AG08396 (cell line): ENCODE measurements at regions not wholly inside any gene's neighbourhood (a gene's known extent, or its start where the extent isn't known, plus 50 kb on each side); places are given as distances from the start of the nearest gene placed in this dataset.

Experiments
- DNase-seq: peaks from one replicate; pipeline ENCODE4 v3.0.0; 2012; ENCODE audit warnings: low spot score, mixed read lengths

DNA sequence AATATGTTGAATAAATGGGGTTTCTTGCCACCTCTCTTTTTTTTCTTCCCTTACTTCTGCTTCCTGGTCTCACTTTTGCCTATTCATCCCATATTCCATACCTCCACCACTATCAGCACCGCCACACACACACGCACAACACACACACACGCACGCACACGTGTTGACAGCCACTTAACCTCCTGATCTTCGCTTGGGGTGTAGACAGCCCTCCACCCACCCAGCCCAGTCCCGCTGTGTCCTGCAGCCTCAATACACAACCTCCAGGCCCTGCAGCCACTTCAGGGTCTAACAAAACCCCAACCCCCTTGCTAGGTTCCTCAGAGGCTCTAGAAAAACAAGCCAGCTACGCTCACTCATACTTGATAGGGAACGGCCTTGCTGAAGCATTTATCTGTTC is 72.3 kb downstream of the LINC00237 start:
- no peak for DNase-seq

GRCh38 chr20:21031666-21032065 is 74.5 kb downstream of the LINC00237 start:
- DNase-seq = no peak

DNA sequence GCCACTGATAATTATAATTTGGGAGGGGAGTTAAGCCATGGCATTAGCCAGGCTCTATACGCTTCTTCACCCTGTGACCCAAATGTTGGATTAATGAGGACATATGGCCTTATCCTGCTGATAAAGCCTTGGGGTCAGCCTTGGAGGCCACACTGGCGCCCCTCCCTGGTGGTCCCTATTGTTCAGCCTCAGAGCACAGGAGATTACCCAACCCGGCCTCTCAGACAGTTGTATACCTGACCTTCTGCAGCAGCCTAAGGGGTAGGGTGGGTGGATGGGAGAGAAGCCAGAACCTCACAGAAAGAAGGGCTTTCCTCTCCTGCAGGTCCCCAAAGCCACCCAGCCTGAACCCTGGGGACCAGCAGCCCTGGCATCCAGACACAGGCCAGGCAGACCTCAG is 76.8 kb downstream of the LINC00237 start:
- DNase-seq = no peak

DNA sequence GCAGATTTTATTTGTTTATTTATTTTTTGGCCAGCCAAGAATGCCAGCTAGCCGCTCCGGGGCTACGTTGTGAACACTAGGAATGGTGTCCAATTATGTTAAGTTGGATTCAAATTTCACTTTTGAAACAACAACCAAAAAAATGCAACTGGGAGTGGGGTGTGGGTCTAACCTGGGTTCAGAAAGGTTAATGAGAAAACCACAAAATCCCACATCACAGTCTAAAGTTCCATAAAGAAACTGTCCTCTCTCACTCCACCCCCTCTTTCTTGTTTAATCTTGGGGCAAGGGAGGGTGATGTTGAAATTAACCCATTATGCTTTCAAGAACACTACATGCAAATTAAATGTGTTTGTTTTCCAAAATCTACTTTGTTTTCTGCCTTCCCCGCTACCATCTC is 77.2 kb downstream of the LINC00237 start:
- DNase-seq = no peak

- DNase-seq = no peak
These were observed 77.7 kb downstream of the LINC00237 start for GRCh38 chr20:21028436-21028835.

- no peak for DNase-seq
These were observed 78.6 kb downstream of the LINC00237 start for GRCh38 chr20:21027569-21027968.

GRCh38 chr20:21026951-21027350 is 79.2 kb downstream of the LINC00237 start:
- no peak for DNase-seq

DNA sequence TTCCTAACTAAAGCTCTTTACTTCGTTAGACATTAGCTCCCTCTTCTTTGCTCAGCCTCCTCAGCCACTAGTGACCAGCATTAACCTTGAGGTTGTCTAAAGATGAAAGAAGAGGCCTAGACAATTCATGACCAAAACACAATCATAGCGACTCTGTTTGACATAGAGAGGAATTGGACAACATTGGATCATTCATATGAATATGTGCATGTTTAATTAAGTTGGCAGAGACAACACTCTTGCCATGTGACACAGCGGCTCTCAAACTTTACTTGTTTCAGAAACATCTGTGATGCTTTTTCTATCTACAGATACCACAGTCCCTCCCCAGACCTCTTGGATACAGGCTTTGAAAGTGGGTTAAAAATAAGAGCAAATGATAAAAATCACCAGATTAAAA is 81.7 kb downstream of the LINC00237 start:
- no peak for DNase-seq

DNA sequence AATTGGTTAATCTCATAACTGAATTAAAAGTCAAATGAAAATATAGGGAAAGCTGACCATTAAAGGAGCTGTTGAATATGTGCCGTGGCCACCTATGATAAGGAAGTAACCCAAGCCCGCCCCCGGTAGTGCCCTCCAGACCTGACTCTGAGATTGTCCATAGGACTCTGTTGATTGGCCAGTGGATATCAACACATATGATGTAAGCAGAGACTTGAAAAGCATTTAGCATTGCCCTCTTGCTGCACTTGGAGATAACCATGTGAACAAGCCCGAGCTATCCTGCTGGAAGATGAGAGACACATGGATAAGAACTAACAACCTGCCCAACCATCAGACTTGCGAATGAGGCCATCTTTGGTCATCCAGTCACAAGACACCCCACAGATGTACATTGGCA is 83.2 kb downstream of the LINC00237 start:
- no peak for DNase-seq

DNA sequence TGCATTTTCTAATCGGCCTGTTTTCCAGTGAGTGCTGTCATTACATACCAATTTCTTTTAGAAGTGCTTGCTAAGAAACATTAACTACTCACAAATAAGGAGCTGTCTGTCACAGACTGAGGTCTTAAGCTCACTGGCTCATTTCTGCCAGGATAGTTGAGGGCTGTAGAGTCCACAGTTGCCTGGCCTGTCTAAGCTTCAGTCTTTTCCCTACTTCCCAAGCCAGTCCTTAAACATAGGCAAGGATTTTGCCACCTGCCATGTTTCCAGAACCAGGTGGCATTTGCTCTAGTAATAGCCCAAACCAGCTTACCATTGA is 84.7 kb downstream of the LINC00237 start:
- DNase-seq = no peak

- DNase-seq = no peak
These were observed 85.3 kb downstream of the LINC00237 start for GRCh38 chr20:21020659-21021471.

DNA sequence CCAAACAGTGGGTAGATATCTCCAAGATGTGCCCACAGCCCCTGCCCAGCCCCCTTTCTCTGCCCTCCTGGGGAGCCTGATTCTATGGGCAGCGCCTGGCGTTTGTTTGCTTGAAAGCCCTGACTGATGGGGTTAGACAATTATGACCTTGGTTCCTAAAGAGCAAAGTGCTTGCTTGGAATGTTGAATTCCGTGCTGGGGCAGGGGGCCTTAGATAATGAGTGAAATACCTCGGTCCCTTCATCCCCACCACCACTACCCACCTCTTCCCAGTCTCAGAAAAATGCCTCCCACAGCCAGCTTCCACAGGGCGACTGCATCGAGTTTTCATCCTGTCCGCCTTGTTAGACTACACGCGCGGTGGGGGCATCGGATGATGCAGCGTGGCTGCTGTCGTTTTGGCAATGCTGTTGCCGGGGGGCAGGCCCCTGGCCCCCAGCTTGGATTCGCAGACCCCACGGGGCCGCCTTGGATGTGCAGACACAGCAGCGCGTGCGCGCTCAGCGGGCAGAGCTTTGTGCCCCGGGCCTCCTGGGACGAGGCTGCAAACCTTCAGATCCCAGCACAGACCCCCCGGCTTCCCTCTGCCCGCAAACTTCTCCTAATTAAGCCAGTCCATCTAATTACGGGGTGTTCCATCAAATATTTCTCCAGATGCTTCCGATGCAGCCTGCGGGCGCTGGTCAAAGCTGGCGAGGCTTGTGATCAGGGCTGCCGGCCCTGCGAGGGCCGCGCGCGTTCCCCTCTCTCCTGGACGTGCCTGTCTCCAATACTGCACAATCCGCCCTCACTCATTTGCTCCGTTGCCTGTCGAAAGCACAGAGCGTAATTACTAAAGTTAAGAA is 86.1 kb downstream of the LINC00237 start:
- DNase-seq = no peak

DNA sequence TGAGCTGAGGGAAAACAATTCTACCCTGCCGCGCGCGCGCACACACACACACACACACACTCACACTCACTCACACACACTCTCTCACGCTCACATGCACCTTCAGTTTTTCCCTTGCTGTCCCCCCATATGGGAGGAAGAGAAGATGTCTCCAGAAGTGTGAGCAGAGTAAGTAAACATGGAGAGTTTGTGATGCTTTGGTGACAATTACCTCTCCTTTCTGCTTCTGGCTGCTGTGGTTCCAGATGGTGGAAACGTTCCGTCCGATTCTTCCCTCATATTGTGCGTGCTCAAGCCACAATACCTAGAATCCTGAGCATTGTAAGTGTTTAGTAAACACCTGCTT is 86.7 kb downstream of the LINC00237 start:
- DNase-seq = no peak

GRCh38 chr20:21018576-21018975 is 87.6 kb downstream of the LINC00237 start:
- DNase-seq = no peak

- DNase-seq = no peak
These were observed 88.6 kb downstream of the LINC00237 start for GRCh38 chr20:21017528-21018085.

DNA sequence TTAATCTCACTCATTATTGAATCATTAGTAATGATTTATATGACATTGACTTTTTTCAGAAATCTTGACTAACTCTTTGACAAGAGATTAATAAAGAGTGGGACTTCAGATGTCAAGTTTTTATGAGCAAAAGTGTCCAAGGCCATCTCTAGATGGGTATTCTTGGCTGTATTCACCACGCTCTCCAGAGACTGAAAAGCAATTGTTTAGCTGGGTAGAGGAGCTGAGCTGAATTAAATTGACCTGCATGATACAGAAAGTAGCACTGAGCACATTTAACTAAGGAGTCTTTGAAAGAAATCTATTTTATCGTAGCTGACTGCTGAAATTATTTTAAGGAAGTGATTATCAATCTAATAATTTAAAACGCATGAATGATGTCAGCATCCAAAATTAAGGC is 89.4 kb downstream of the LINC00237 start:
- no peak for DNase-seq

- DNase-seq = no peak
These were observed 91.6 kb downstream of the LINC00237 start for GRCh38 chr20:21014528-21014927.

GRCh38 chr20:21008951-21009350 is 97.2 kb downstream of the LINC00237 start:
- no peak for DNase-seq

- no peak for DNase-seq
These were observed 99.5 kb downstream of the LINC00237 start for GRCh38 chr20:21006611-21007010.

DNA sequence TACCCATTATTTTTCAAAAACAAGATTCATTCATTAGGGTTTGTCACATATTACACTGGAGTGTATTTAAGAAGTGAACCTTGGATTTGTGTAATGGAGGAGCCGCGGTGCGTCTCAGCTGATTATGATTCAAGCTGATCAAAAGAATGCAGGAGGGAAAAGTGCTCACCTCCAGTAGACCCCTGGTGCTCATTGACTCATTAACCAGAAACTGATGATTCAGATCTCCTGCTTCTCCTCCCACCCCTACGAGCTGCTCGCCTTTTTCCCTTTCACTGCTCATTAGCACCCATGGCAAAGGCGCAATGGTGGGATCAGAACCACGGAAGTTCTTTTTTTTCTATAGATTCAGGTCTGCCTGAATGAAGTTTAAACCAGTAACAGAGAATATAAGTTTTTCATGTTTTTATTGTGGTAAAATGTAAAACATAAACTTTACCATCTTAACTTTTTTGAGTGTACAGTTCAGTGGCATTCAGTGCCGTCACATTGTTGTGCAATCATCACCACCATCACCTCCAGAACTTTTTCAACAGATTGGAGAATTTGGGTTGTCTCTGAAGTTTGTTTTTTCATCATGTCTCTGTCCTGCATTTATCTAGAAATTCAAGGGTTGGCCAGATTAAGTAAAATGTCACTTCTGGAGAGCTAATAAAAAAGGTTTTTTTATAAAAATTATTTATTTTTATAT is 101.6 kb downstream of the LINC00237 start:
- no peak for DNase-seq

DNA sequence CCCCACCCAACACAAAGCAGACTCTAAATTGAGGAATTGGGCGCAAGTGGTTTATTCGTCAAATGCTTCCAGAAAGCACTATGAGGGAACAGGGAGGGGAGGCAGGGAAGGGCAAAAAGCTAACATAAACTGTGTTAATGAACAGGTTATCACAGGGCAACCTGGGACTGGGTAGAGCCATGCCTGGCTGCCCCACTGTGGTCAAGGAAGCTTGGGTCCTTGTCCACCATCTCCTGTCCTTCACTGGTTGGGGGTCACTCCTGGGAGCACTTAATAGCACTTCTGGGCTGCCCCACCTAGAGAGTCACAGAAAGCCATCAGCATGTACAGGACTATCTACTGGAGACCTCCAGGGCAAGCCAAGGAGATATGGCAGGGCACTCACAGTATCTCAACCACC is 102.3 kb downstream of the LINC00237 start:
- no peak for DNase-seq

- DNase-seq = no peak
These were observed 103.7 kb downstream of the LINC00237 start for GRCh38 chr20:21002486-21002885.

- no peak for DNase-seq
These were observed 112.8 kb downstream of the LINC00237 start for GRCh38 chr20:20993372-20993771.
